KMS-11 (cell line): ENCODE measurements at regions not wholly inside any gene's neighbourhood (a gene's known extent, or its start where the extent isn't known, plus 50 kb on each side); places are given as distances from the start of the nearest gene placed in this dataset.
A peak's percentile ranks its signal among the peaks of the same experiment; 100 is the strongest.

Experiments
- H2AFZ ChIP-seq: fragments of 200-600 bp; sonication (generic); 2 replicates; pipeline ENCODE4 v1.6.1; 2016; ENCODE audit warnings: antibody characterized with exemption, mixed run types, low read depth
- H3K27ac ChIP-seq: fragments of 200-600 bp; sonication (generic); 2 replicates; pipeline ENCODE4 v1.6.1; 2016; ENCODE audit warnings: mild to moderate bottlenecking, mixed run types
- H3K27me3 ChIP-seq: fragments of 200-600 bp; sonication (generic); 2 replicates; pipeline ENCODE4 v1.6.1; 2017; ENCODE audit warnings: mild to moderate bottlenecking, low read depth, mixed run types, moderate library complexity; ENCODE audit not compliant: insufficient read depth
- H3K36me3 ChIP-seq: fragments of 200-600 bp; sonication (generic); 2 replicates; pipeline ENCODE4 v1.6.1; 2017; ENCODE audit warnings: mild to moderate bottlenecking, mixed run types; ENCODE audit not compliant: insufficient read depth
- H3K4me1 ChIP-seq: fragments of 200-600 bp; sonication (generic); 2 replicates; pipeline ENCODE4 v1.6.1; 2016; ENCODE audit warnings: mild to moderate bottlenecking, low read depth, mixed run types; ENCODE audit not compliant: poor library complexity, severe bottlenecking
- H3K4me2 ChIP-seq: fragments of 200-600 bp; sonication (generic); 2 replicates; pipeline ENCODE4 v1.7.0; 2016; ENCODE audit warnings: mild to moderate bottlenecking, mixed run types
- H3K4me3 ChIP-seq: fragments of 200-600 bp; sonication (generic); IDR thresholded peaks from 2 replicates; pipeline ENCODE4 v1.6.1; 2017; ENCODE audit warnings: low read depth, low read length, mixed read lengths; ENCODE audit not compliant: insufficient read depth
- H3K79me2 ChIP-seq: fragments of 200-600 bp; sonication (generic); 2 replicates; pipeline ENCODE4 v1.6.1; 2016; ENCODE audit warnings: low read depth, mixed run types; ENCODE audit not compliant: insufficient read depth
- H3K9ac ChIP-seq: fragments of 200-600 bp; sonication (generic); 2 replicates; pipeline ENCODE4 v1.6.1; 2016; ENCODE audit warnings: mild to moderate bottlenecking, mixed run types
- H4K20me1 ChIP-seq: fragments of 200-600 bp; sonication (generic); 2 replicates; pipeline ENCODE4 v1.6.1; 2016; ENCODE audit warnings: mild to moderate bottlenecking, mixed run types; ENCODE audit not compliant: insufficient read depth
- CTCF ChIP-seq: fragments of 200-600 bp; sonication (generic); conservative IDR thresholded peaks from 2 replicates; pipeline ENCODE4 v1.6.1; 2017; ENCODE audit warnings: low read depth, mild to moderate bottlenecking, antibody characterized with exemption, low read length, moderate library complexity, mixed read lengths

GRCh38 chr4:66893807-66894206 lies 651.5 kb downstream of the CENPC start:
- no peaks in the 10 kb centered on the region for H3K79me2 ChIP-seq
- H3K4me3 ChIP-seq, result no peak overlapping the region
- H3K27ac ChIP-seq, result no peak overlapping the region
- no peak overlapping the region for H2AFZ ChIP-seq
- no peak overlapping the region for H3K9ac ChIP-seq
- no peaks in the 10 kb centered on the region for H3K27me3 ChIP-seq
- TF ChIP-seq CTCF, result no peak
- H3K4me2 ChIP-seq, result peak overlapping the region; percentile 0; the same call in 1 of the 2 replicates
- no peaks in the 10 kb centered on the region for H3K36me3 ChIP-seq
- peaks cover 20% of the 10 kb centered on the region for H3K4me1 ChIP-seq
- no peaks in the 10 kb centered on the region for H4K20me1 ChIP-seq

GRCh38 chr4:66887061-66887460 lies 658.2 kb downstream of the CENPC start:
- H3K79me2 ChIP-seq, result no peaks in the 10 kb centered on the region
- no peaks in the 10 kb centered on the region for H3K27me3 ChIP-seq
- no peak overlapping the region for H2AFZ ChIP-seq
- no peak overlapping the region for H3K27ac ChIP-seq
- H4K20me1 ChIP-seq, result no peaks in the 10 kb centered on the region
- H3K4me3 ChIP-seq, result no peak overlapping the region
- H3K4me1 ChIP-seq, result no peaks in the 10 kb centered on the region
- H3K36me3 ChIP-seq, result no peaks in the 10 kb centered on the region
- no peak for TF ChIP-seq CTCF
- no peak overlapping the region for H3K4me2 ChIP-seq
- H3K9ac ChIP-seq, result no peak overlapping the region

- Histone ChIP-seq H3K27me3 (no peaks in the 10 kb centered on the region), H3K79me2 (no peaks in the 10 kb centered on the region), H2AFZ (no peak overlapping the region), H3K4me3 (no peak overlapping the region), H4K20me1 (no peaks in the 10 kb centered on the region), H3K36me3 (no peaks in the 10 kb centered on the region), H3K9ac (no peak overlapping the region), H3K4me1 (no peaks in the 10 kb centered on the region), H3K27ac (no peak overlapping the region), H3K4me2 (no peak overlapping the region)
- TF ChIP-seq CTCF, result no peak
These were observed 659.7 kb downstream of the CENPC start for GRCh38 chr4:66885501-66886165.

- no peak overlapping the region for H3K9ac ChIP-seq
- TF ChIP-seq CTCF, result no peak
- H3K36me3 ChIP-seq, result no peaks in the 10 kb centered on the region
- no peaks in the 10 kb centered on the region for H3K79me2 ChIP-seq
- H3K4me1 ChIP-seq, result no peaks in the 10 kb centered on the region
- no peaks in the 10 kb centered on the region for H3K27me3 ChIP-seq
- no peak overlapping the region for H3K4me3 ChIP-seq
- no peak overlapping the region for H2AFZ ChIP-seq
- H3K27ac ChIP-seq, result no peak overlapping the region
- H4K20me1 ChIP-seq, result no peaks in the 10 kb centered on the region
- H3K4me2 ChIP-seq, result no peak overlapping the region
These were observed 668.4 kb downstream of the CENPC start for GRCh38 chr4:66876946-66877345.
